ENCODE measurements at regions not wholly inside any gene's neighbourhood (a gene's known extent, or its start where the extent isn't known, plus 50 kb on each side); places are given as distances from the start of the nearest gene placed in this dataset.

DNA sequence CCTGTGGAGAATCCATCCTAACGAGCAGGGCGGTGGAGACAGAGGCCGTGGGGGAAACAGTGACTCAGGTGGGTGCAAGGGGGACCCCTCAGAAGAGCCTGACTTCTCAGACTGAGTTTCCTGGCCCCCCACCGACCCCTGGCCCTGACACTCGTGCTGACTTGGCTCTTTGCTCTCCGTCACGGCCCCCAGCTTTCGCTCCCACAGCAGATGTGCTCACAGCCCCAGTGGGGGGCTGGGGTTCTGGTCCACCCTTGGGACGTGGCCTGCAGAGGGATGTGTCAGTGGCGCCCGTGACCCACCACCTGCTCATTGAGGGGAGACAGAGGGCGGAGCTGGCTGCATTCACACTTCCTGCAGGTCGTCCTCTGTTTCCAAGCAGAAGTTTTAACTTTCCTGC, 62.9 kb upstream of the IRX4 start:
- DNase-seq: no peak

DNA sequence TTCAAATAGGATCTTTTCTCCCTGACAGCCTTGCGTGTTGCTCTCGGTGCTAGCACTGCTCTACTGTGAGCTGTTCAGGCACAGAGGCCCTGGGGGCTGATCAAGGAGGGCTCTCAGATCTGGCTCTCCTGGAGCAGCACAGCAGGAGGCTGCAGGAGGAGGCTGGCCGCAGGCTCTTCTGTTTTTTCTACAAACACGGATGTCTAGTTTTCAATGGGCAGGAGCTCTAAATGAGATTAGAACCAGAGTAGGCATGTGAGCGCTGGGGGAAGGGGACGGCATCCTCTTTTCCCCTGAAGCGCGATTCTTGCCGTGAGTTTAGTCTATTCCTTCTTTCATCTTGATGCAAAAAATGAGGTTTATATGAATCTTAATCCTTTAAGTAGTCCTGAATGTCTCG, 61.7 kb upstream of the IRX4 start:
- DNase-seq: no peak

DNA sequence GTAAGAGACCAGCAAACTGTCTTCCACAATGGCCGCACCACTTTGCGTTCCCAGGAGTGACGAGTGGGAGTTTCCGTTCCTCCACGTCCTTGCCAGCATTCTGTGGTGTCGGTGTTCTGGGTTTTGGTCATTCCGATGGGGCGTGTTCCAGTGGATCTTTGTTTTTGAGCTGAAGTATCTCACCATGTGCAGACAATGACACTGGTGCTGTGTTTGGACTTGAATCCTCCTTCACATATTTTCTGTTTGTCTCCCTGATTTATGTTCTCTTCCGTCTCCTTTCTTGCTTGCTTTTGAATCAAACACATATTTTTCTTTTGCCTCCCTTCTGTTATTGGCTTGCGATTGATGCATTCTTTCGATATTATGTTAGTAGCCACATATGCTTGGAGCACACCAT, 60.8 kb upstream of the IRX4 start:
- DNase-seq: no peak

DNA sequence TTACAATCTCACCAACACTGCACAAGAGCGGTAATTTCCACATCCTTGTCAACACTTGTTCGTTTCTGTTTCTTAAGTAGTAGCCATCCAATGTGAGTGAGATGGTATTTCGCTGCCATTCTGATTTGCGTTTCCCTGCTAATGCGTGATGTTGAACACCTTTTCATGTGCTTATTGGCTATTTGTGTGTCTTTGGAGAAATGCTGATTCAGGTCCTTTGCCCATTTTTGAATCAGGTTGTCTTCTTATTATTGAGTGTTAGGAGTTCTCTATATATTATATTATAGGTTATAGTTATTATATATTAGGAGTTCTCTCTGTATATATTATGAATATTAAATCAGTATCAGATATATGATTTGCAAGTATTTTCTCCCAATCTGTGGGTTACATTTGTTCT, 59.9 kb upstream of the IRX4 start:
- no peak for DNase-seq

DNA sequence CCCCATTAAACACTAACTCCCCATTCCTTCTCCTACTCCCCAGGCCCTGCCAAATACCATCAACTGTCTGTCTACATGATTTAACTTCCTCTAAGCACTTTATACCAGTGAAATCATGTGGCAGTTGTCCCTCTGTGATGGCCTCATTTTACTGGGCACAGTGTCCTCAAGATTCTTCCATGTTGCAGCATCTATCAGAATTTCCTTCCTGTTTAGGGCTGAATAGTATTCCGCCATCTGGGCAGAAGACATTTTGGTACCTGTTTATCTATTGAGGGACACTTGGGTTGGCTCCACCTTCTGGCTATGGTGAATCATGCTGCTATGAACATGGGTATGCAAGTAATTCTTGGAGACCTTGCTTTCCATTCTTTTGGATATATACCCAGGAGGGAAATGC, 59.4 kb upstream of the IRX4 start:
- DNase-seq: no peak

DNA sequence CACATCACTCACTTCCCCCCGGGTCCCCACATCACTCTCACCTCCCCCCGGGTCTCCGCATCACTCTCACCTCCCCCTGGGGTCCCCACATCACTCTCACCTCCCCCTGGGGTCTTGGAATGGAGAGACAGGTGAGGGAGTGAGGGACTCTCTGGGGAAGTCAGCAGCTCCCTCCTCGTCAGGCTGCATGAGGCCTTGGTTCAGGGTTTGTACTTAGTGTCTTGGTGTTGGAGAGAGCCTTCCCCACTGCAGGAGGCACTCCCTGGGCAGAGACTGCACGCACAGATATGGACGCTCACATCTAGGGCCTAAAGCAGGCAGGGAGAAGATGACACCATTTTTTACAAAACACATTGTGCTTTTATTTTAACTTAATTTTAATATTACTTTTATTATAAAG, 56.5 kb upstream of the IRX4 start:
- no peak for DNase-seq

DNA sequence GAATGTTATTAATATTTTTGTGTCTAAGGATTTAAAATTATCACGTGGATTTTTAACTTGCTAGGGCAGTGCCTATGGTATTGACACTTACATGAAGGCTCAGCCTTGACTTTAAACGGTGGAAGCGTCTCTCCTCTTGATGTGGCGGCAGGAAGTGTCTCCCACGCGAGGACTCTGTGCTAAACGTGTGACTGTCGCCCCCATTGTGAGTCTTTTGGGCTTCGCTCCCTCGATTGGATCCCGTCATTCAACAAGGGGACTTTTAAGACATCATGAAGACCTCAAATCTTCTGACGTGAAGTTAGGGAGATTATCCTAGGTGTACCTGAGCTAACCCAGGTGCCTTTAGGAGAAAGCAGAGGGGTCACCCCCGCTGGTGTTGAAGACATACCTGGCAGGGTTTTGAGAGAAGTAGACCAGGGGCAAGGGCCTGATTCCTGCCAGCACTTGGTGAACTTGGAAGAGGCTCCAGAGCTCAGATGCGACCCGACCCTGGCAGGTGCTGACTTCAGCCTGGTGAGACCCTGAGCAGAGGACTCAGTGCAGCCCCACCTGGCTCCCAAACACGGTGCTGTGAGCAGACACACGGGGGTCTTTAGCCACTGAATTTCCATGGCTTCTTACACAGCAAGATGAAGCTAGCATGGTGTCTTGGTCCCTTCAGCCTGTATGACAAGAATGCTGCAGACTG, 55.7 kb upstream of the IRX4 start:
- DNase-seq: no peak

DNA sequence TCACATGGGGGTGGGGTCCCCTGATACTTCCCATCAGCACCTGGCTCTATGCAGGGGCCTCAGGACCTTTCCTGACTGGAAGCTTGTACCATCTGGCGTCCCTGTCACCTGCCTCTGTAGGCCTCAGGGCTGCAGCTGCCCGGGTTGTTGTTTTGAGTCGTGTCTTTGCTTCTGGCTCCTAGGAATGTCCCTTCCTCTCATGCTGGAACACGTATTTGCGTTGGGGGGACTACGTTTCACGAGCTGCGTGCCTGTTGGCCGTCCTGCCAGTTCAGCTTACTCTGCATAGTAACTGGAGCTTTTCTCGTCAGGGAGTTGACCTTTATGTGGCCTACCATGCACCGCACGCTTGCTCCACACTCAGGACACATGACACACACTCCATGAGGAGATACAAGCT, 54.9 kb upstream of the IRX4 start:
- DNase-seq: no peak

DNA sequence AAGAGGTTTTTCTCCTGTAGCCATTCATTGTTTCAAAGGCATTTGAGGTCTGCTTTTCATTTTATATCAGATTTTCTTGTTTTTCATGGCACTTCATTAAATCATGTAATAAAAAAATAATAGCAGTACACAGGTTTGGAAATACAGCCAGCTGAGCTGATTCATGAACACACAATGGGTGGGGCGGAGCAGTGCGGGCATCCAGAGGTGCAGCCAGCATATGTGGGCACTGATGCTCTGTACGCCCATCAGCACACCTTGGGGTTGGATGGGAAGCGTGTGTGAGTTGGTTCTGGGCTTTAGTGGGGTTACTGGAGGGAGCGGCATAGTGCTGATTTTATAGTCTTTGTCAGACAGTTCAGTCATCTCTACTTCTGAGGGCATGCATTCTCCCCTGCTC, 54.2 kb upstream of the IRX4 start:
- DNase-seq: no peak

DNA sequence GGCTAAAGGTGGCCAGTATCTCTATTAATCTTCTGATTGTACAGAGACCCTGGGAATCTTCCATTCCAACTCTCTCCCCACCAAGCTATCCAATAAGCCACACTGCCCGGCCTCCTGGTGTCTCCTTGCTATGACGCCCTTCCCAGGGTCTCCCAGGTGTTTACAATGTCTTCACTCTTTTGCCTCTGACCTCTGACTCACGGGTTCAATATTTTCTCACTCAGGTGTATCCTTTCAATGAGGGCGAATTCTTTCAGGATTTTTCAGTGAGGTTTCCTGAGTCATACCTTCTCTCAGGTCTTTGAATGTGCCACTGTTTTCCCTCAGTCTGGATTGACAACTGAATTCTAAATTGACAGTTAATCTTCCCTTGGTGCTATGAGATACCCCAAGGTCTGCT, 53.7 kb upstream of the IRX4 start:
- DNase-seq: no peak

DNA sequence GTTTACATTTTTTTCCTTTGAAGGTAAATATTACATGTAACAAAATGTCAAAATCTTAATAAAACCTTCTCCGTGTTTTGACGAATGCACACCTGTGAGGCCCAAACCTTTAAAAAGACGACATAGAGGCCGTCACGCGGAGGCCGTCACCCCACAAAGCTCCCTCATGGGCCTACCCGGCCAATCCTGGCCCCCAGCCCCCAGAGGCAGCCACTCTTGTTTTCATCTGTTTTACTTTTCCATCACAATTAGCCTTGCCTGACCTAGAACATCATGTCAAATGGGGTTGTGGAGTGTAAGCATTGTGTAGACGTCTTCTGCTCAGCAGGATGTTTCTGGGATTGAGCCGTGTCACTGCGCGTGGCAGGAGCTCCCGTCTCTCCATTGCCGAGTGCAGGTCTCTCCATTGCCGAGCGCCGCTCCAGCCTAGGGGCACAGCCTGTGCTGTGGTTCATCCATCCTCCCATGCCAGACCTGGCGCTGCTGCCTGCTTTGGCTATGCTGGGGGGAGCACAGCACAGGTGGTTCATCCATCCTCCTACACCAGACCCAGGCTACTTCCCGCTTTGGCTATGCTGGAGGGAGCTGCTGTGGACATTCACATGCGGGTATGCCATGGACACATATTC, 52.2 kb upstream of the IRX4 start:
- no peak for DNase-seq

DNA sequence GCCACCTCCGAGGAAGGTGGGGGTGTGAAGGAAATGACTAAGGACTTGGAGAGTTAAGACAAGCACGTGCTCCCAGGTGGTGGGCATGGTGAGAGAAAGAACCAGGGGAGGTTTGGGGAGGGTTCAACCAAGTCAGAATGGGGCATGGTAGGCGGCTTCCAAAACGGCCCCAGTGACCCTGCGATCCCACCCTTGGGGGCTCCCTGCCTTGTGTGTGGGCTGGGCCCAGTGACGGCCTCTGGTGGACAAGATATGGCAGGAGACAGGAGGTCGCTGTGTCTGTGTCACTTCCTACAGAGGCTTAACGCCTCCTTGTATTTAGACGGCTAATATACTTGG, 51.3 kb upstream of the IRX4 start:
- DNase-seq: no peak

DNA sequence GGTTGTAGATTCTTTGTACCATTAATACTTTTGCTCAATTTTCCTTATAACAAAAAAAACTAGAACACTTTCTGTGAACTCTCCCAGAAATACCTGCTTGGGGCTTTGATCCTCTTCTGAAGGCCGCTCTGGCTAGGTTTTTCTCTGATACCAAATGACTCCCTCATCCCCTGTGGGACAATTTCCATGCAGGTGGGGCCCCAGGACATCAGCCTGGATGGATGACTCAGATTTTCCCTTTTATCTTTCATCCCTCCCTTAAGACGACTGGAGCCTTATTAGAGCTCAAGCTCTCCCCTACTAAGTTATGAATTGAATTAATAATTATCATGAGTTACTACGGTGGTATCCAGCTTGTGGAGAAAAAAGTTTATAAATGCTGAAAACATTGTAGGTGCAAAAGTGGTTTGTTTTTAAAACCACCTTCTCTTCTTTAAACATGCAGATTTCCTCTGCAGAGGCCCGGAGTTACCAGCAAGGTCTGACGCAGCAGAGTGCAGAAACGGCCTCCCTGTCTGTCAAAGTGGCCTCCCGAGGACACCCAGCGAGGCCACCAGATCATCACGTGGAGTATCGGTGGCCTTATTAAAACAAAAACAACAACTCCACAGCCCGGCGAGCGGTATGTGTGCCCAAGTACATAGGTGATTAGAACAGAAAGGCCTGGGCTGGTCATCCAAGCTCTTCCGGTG, 50.8 kb upstream of the IRX4 start:
- no peak for DNase-seq

Data from T-helper 2 cell (primary cell).